GM12878 (cell line): ENCODE measurements at regions not wholly inside any gene's neighbourhood (a gene's known extent, or its start where the extent isn't known, plus 50 kb on each side); places are given as distances from the start of the nearest gene placed in this dataset.

ENCODE experiments used
- ATAC-seq: fragments of 200-7000 bp; cut with Tn5 transposase; 3 replicates; pipeline ENCODE4 v1.9.1; 2020; ENCODE audit warnings: mild to moderate bottlenecking, moderate library complexity
- BruUV-seq: library from RNA; stranded (reverse); fragments of 400-500 nt; replicated peaks from 2 replicates; lab custom pipeline; 2021; lab: Mats Ljungman, UMichigan
- CTCF ChIA-PET: fragments of 300-600 bp; sonication (Branson Sonifier 250); formaldehyde crosslinking; extraction: SDS; loops from one replicate; lab custom pipeline; 2021; ENCODE audit warnings: inconsistent platforms; lab: Yijun Ruan, JAX
- POLR2A ChIA-PET: fragments of 350-600 bp; formaldehyde crosslinking; extraction: SDS; loops from one replicate; lab custom pipeline; 2021; ENCODE audit warnings: inconsistent platforms; lab: Charles Lee
- RAD21 ChIA-PET: fragments of 300-600 bp; sonication (Branson Sonifier 250); formaldehyde crosslinking; loops from one replicate; lab custom pipeline; 2023; ENCODE audit warnings: antibody characterized with exemption; ENCODE audit not compliant: unreplicated experiment; lab: Charles Lee
- SMC1A ChIA-PET: fragments of 300-600 bp; sonication (Branson Sonifier 250); formaldehyde crosslinking; loops from one replicate; lab custom pipeline; 2023; ENCODE audit not compliant: unreplicated experiment, uncharacterized antibody; lab: Charles Lee
- DNase-seq: peaks from one replicate; pipeline ENCODE4 v3.0.0-alpha.2; 2011; ENCODE audit warnings: low read depth, low spot score
- FAIRE-seq: peaks from 3 replicates; lab custom pipeline; 2011; peaks lifted over from hg19 to GRCh38; lab: Jason Lieb, UNC
- H2AFZ ChIP-seq: 2 replicates; pipeline ENCODE4 v1.6.0; 2011; ENCODE audit warnings: low read depth, low read length, control low read depth; ENCODE audit not compliant: control insufficient read depth
- H3K27ac ChIP-seq: 2 replicates; pipeline ENCODE4 v1.5.1; 2011; ENCODE audit warnings: control low read depth; ENCODE audit not compliant: control insufficient read depth, insufficient read depth
- H3K27me3 ChIP-seq, 2 experiments: replicated peaks in 1 of 2; 2 replicates each; pipeline versions ENCODE4 v1.6.0 to v1.6.1; 2011; ENCODE audit warnings: low read length in 1 of 2; ENCODE audit not compliant: control insufficient read depth in 2 of 2, insufficient read depth in 2 of 2
- H3K36me3 ChIP-seq, 2 experiments: 2 replicates each; pipeline ENCODE4 v1.5.1; 2011; ENCODE audit warnings: low read length in 1 of 2; ENCODE audit not compliant: control insufficient read depth in 2 of 2, insufficient read depth in 2 of 2
- H3K4me1 ChIP-seq: 2 replicates; pipeline ENCODE4 v1.6.1; 2011; ENCODE audit warnings: mild to moderate bottlenecking, low read length, moderate library complexity, mixed read lengths; ENCODE audit not compliant: control insufficient read depth, insufficient read depth
- H3K4me2 ChIP-seq: 2 replicates; pipeline ENCODE4 v1.6.0; 2011; ENCODE audit warnings: control low read depth; ENCODE audit not compliant: control insufficient read depth, insufficient read depth
- H3K4me3 ChIP-seq: fragments of 200-600 bp; sonication (generic); 2 replicates; pipeline ENCODE4 v1.5.1; 2016
- H3K79me2 ChIP-seq: 2 replicates; pipeline ENCODE4 v1.6.0; 2011; ENCODE audit warnings: low read length; ENCODE audit not compliant: control insufficient read depth, insufficient read depth
- H3K9ac ChIP-seq: 2 replicates; pipeline ENCODE4 v1.8.0; 2011; ENCODE audit warnings: low read length, control low read depth, mixed read lengths; ENCODE audit not compliant: control insufficient read depth, insufficient read depth
- H3K9me3 ChIP-seq: replicated peaks from 3 replicates; pipeline ENCODE4 v1.5.1; 2011; ENCODE audit warnings: mild to moderate bottlenecking, low read length; ENCODE audit not compliant: control insufficient read depth, insufficient read depth
- H4K20me1 ChIP-seq: 2 replicates; pipeline ENCODE4 v1.6.0; 2011; ENCODE audit not compliant: control insufficient read depth, insufficient read depth
- CREM ChIP-seq: IDR thresholded peaks from 2 replicates; pipeline ENCODE4 v1.6.1; 2014; ENCODE audit warnings: antibody characterized with exemption, low read depth
- HCFC1 ChIP-seq: fragments of 150-350 bp; IDR thresholded peaks from 2 replicates; pipeline ENCODE4 v1.6.1; 2014; ENCODE audit warnings: low read length
- LARP7 ChIP-seq: fragments of 450-650 bp; IDR thresholded peaks from 2 replicates; pipeline ENCODE4 v1.6.1; 2017; ENCODE audit warnings: mild to moderate bottlenecking
- PAX8 ChIP-seq: fragments of 450-650 bp; IDR thresholded peaks from 2 replicates; pipeline ENCODE4 v1.6.1; 2017; ENCODE audit warnings: mild to moderate bottlenecking, moderate library complexity
- RFX5 ChIP-seq: IDR thresholded peaks from 2 replicates; pipeline ENCODE4 v1.6.1; 2011; ENCODE audit warnings: low read depth, low read length, improper control_type of control experiment
- SPI1 ChIP-seq: IDR thresholded peaks from 2 replicates; pipeline ENCODE4 v1.6.1; 2011; ENCODE audit warnings: low read depth, mild to moderate bottlenecking, low read length, moderate library complexity, borderline replicate concordance; ENCODE audit not compliant: insufficient read depth
- YY1 ChIP-seq: IDR thresholded peaks from 2 replicates; pipeline ENCODE4 v1.6.1; 2011; ENCODE audit warnings: low read depth, mild to moderate bottlenecking, low read length
- WGBS: methylation state at CpG from one replicate; pipeline ENCODE4 v1.1.6; 2016; ENCODE audit warnings: low lambda C conversion rate; ENCODE audit not compliant: insufficient replicate concordance, insufficient coverage; ENCODE audit errors: missing lambda C conversion rate; 5-methylcytosine and 5-hydroxymethylcytosine counted together
- in situ Hi-C: fragments of 300-500 bp; cut with MboI; formaldehyde crosslinking; loops from 9 replicates; pipeline ENCODE4 v1.14.3; 2018; ENCODE audit warnings: mixed read lengths
- intact Hi-C: fragments of 100-400 bp; cut with micrococcal nuclease; formaldehyde crosslinking; loops from one replicate; pipeline ENCODE4 v1.14.2; 2022; ENCODE audit not compliant: unreplicated experiment
- TF ChIP-seq, protein P1 (sequence below): fragments of 450-650 bp; formaldehyde crosslinking; IDR thresholded peaks from 2 replicates; pipeline ENCODE4 v1.4.0; 2022; ENCODE audit warnings: mild to moderate bottlenecking, moderate library complexity
- TF ChIP-seq, protein P2 (sequence below): fragments of 150-350 bp; IDR thresholded peaks from 2 replicates; pipeline ENCODE4 v1.6.1; 2014; ENCODE audit warnings: mild to moderate bottlenecking, low read depth, low read length
- TF ChIP-seq, protein P3 (sequence below): IDR thresholded peaks from 2 replicates; pipeline ENCODE4 v1.6.1; 2011; ENCODE audit warnings: borderline replicate concordance, low read depth, mild to moderate bottlenecking, moderate library complexity, mixed read lengths, low read length; ENCODE audit not compliant: insufficient read depth; ENCODE audit errors: extremely low read length

DNA sequence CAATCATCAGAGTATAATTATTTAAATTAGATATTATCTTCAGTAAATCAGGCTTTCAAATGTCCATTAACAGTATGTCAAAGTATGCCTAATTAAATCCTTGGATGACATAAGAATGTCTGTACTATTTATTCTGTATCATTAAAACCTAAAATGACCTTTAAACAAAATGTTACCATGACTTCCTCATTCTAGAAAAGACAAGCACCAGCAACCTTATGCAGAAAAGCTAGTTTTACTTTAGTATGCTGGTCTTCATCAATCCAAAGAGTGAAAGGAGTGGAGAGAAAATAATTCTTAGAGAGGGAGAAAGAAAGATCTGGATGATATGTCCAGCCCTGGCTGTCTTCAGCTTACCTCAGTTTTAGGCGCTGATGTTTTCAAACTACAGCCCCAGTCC lies 140.1 kb upstream of the UBE2E2 start:
- H3K9me3 ChIP-seq: no peaks in the 10 kb centered on the region
- no peaks in the 10 kb centered on the region for H3K79me2 ChIP-seq
- 7% methylated on average over 1 of the region's 1 CpG for WGBS
- H3K4me2 ChIP-seq: no peak overlapping the region
- intact Hi-C loops (no loop called here), in situ Hi-C loops (no loop called here)
- ATAC-seq: no peak
- no peak for DNase-seq
- SMC1A ChIA-PET: interaction anchor here (1.1 kb wide), 1 partner anchor 17 kb away, joined by 3 read pairs; no protein-coding TSS in a partner anchor
- no peaks in the 10 kb centered on the region for H3K36me3 ChIP-seq
- no peak overlapping the region for H2AFZ ChIP-seq
- FAIRE-seq: no peak
- POLR2A ChIA-PET: no interaction called here
- TF ChIP-seq SPI1: peak; percentile 16; the same call in 1 of the 2 replicates
- TF ChIP-seq, protein P1, sequence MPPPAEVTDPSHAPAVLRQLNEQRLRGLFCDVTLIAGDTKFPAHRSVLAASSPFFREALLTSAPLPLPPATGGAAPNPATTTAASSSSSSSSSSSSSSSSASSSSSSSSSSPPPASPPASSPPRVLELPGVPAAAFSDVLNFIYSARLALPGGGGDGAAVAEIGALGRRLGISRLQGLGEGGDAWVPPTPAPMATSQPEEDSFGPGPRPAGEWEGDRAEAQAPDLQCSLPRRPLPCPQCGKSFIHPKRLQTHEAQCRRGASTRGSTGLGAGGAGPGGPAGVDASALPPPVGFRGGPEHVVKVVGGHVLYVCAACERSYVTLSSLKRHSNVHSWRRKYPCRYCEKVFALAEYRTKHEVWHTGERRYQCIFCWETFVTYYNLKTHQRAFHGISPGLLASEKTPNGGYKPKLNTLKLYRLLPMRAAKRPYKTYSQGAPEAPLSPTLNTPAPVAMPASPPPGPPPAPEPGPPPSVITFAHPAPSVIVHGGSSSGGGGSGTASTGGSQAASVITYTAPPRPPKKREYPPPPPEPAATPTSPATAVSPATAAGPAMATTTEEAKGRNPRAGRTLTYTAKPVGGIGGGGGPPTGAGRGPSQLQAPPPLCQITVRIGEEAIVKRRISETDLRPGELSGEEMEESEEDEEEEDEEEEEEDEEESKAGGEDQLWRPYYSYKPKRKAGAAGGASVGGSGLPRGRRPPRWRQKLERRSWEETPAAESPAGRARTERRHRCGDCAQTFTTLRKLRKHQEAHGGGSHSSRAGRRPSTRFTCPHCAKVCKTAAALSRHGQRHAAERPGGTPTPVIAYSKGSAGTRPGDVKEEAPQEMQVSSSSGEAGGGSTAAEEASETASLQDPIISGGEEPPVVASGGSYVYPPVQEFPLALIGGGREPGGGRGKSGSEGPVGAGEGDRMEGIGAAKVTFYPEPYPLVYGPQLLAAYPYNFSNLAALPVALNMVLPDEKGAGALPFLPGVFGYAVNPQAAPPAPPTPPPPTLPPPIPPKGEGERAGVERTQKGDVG (CRISPR knock-in tag): no peak
- no peak overlapping the region for H3K4me3 ChIP-seq
- H3K9ac ChIP-seq: no peak overlapping the region
- no peak overlapping the region for H3K27ac ChIP-seq
- no peaks in the 10 kb centered on the region for H3K4me1 ChIP-seq
- CTCF ChIA-PET: interaction anchor here (0.7 kb wide), 1 partner anchor 211 kb away, joined by 3 read pairs; no protein-coding TSS in a partner anchor
- H4K20me1 ChIP-seq: no peaks in the 10 kb centered on the region
- BruUV-seq: no TSS peak
- no peaks in the 10 kb centered on the region for H3K27me3 ChIP-seq
- RAD21 ChIA-PET: no interaction called here

DNA sequence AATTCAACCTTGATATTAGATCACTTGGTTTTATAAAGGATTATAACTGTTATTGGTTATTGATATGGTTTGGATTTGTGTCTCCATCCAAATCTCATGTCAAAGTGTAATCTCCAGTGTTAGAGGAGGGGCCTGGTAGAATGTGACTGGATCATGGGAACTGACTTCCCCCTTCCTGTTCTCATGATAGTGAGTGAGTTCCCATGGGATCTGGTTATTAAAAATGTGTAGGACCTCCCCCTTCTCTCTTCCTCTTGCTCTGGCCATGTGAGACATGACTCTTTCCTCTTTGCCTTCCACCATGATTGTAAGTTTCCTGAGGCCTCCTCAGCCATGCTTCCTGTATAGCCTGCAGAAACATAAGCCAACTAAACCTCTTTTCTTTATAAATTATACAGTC lies 136.0 kb upstream of the UBE2E2 start:
- no peak overlapping the region for H2AFZ ChIP-seq
- H3K36me3 ChIP-seq: no peaks in the 10 kb centered on the region
- H3K4me3 ChIP-seq: no peak overlapping the region
- no peak overlapping the region for H3K4me2 ChIP-seq
- no peaks in the 10 kb centered on the region for H3K79me2 ChIP-seq
- no peaks in the 10 kb centered on the region for H3K9me3 ChIP-seq
- no peak for ATAC-seq
- intact Hi-C loops (no loop called here), in situ Hi-C loops (no loop called here)
- ChIA-PET CTCF (no interaction called here), SMC1A (interaction anchor here (1.6 kb wide), 1 partner anchor 10 kb away, joined by 4 read pairs; no protein-coding TSS in a partner anchor), RAD21 (no interaction called here), POLR2A (no interaction called here)
- DNase-seq: no peak
- H3K9ac ChIP-seq: no peak overlapping the region
- FAIRE-seq: no peak
- TF ChIP-seq CREM (no peak), LARP7 (no peak), YY1 (no peak), PAX8 (no peak), RFX5 (no peak), HCFC1 (no peak)
- TF ChIP-seq, protein P2, sequence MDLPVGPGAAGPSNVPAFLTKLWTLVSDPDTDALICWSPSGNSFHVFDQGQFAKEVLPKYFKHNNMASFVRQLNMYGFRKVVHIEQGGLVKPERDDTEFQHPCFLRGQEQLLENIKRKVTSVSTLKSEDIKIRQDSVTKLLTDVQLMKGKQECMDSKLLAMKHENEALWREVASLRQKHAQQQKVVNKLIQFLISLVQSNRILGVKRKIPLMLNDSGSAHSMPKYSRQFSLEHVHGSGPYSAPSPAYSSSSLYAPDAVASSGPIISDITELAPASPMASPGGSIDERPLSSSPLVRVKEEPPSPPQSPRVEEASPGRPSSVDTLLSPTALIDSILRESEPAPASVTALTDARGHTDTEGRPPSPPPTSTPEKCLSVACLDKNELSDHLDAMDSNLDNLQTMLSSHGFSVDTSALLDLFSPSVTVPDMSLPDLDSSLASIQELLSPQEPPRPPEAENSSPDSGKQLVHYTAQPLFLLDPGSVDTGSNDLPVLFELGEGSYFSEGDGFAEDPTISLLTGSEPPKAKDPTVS: no peak
- TF ChIP-seq, protein P3, sequence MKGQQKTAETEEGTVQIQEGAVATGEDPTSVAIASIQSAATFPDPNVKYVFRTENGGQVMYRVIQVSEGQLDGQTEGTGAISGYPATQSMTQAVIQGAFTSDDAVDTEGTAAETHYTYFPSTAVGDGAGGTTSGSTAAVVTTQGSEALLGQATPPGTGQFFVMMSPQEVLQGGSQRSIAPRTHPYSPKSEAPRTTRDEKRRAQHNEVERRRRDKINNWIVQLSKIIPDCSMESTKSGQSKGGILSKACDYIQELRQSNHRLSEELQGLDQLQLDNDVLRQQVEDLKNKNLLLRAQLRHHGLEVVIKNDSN: no peak
- no TSS peak for BruUV-seq
- no peaks in the 10 kb centered on the region for H4K20me1 ChIP-seq
- no peaks in the 10 kb centered on the region for H3K27me3 ChIP-seq
- peaks cover 7% of the 10 kb centered on the region for H3K4me1 ChIP-seq
- no peak overlapping the region for H3K27ac ChIP-seq
